ENCODE measurements at regions not wholly inside any gene's neighbourhood (a gene's known extent, or its start where the extent isn't known, plus 50 kb on each side); places are given as distances from the start of the nearest gene placed in this dataset.

GRCh38 chr10:78756604-78757343, 312.0 kb upstream of the ZMIZ1 start:
- H3K9me3 ChIP-seq (ENCODE audit: low read length): no peaks in the 10 kb centered on the region
- H3K36me3 ChIP-seq (ENCODE audit: insufficient read depth, low read length): no peaks in the 10 kb centered on the region
- no peak overlapping the region for H3K27ac ChIP-seq (ENCODE audit: low read depth, low read length, poor library complexity, severe bottlenecking)
- no peaks in the 10 kb centered on the region for H4K20me1 ChIP-seq (ENCODE audit: insufficient read depth, low read length)
- H3K4me3 ChIP-seq (ENCODE audit: low read depth, low read length, poor library complexity, severe bottlenecking): no peak overlapping the region
- H3K4me2 ChIP-seq (ENCODE audit: low read length): no peak overlapping the region
- no peak for TF ChIP-seq EZH2phosphoT487 (IDR thresholded peaks at IDR 0.05; ENCODE audit: borderline replicate concordance, low read depth, low read length)
- TF ChIP-seq, protein P1, sequence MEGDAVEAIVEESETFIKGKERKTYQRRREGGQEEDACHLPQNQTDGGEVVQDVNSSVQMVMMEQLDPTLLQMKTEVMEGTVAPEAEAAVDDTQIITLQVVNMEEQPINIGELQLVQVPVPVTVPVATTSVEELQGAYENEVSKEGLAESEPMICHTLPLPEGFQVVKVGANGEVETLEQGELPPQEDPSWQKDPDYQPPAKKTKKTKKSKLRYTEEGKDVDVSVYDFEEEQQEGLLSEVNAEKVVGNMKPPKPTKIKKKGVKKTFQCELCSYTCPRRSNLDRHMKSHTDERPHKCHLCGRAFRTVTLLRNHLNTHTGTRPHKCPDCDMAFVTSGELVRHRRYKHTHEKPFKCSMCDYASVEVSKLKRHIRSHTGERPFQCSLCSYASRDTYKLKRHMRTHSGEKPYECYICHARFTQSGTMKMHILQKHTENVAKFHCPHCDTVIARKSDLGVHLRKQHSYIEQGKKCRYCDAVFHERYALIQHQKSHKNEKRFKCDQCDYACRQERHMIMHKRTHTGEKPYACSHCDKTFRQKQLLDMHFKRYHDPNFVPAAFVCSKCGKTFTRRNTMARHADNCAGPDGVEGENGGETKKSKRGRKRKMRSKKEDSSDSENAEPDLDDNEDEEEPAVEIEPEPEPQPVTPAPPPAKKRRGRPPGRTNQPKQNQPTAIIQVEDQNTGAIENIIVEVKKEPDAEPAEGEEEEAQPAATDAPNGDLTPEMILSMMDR (conservative IDR thresholded peaks at IDR 0.05; ENCODE audit: low read length): no peak
- H3K79me2 ChIP-seq (ENCODE audit: insufficient read depth, low read depth, low read length): no peaks in the 10 kb centered on the region
- H3K4me1 ChIP-seq (ENCODE audit: insufficient read depth, low read length, poor library complexity, severe bottlenecking): no peaks in the 10 kb centered on the region
- no peaks in the 10 kb centered on the region for H3K9me2 ChIP-seq (ENCODE audit: insufficient read depth, low read length)
- no peak overlapping the region for H2AFZ ChIP-seq (ENCODE audit: low read length)
- intact Hi-C loops (cut with micrococcal nuclease; ENCODE audit: unreplicated experiment): no loop called here
- DNase-seq (ENCODE audit: low spot score): no peak
- no TSS peak for BruUV-seq (replicated peaks)
- ChIA-PET CTCF (ENCODE audit: unreplicated experiment) (no interaction called here), POLR2A (interaction anchor here (0.7 kb wide), 1 partner anchor 874 kb away, joined by 3 read pairs; no protein-coding TSS in a partner anchor)

- TF ChIP-seq, protein P1 (conservative IDR thresholded peaks at IDR 0.05; ENCODE audit: low read length): no peak
- no peak for TF ChIP-seq EZH2phosphoT487 (IDR thresholded peaks at IDR 0.05; ENCODE audit: borderline replicate concordance, low read depth, low read length)
- CTCF ChIA-PET (ENCODE audit: unreplicated experiment): no interaction called here
- no peaks in the 10 kb centered on the region for H4K20me1 ChIP-seq (ENCODE audit: insufficient read depth, low read length)
- POLR2A ChIA-PET: no interaction called here
- intact Hi-C loops (cut with micrococcal nuclease; ENCODE audit: unreplicated experiment): no loop called here
- no peaks in the 10 kb centered on the region for H3K4me1 ChIP-seq (ENCODE audit: insufficient read depth, low read length, poor library complexity, severe bottlenecking)
- no peaks in the 10 kb centered on the region for H3K79me2 ChIP-seq (ENCODE audit: insufficient read depth, low read depth, low read length)
- H3K4me2 ChIP-seq (ENCODE audit: low read length): no peak overlapping the region
- H2AFZ ChIP-seq (ENCODE audit: low read length): no peak overlapping the region
- no peaks in the 10 kb centered on the region for H3K9me2 ChIP-seq (ENCODE audit: insufficient read depth, low read length)
- no peaks in the 10 kb centered on the region for H3K9me3 ChIP-seq (ENCODE audit: low read length)
- DNase-seq (ENCODE audit: low spot score): no peak
- H3K27ac ChIP-seq (ENCODE audit: low read depth, low read length, poor library complexity, severe bottlenecking): no peak overlapping the region
- no peaks in the 10 kb centered on the region for H3K36me3 ChIP-seq (ENCODE audit: insufficient read depth, low read length)
- BruUV-seq (replicated peaks): no TSS peak
- no peak overlapping the region for H3K4me3 ChIP-seq (ENCODE audit: low read depth, low read length, poor library complexity, severe bottlenecking)
These were observed 311.3 kb upstream of the ZMIZ1 start for GRCh38 chr10:78757344-78757925.

GRCh38 chr10:78758176-78758575, 310.6 kb upstream of the ZMIZ1 start:
- no peaks in the 10 kb centered on the region for H4K20me1 ChIP-seq (ENCODE audit: insufficient read depth, low read length)
- BruUV-seq (replicated peaks): no TSS peak

More at GRCh38 chr10:78758176-78758575, 310.6 kb upstream of the ZMIZ1 start:
- DNase-seq (ENCODE audit: low spot score): no peak
- no peak overlapping the region for H3K4me2 ChIP-seq (ENCODE audit: low read length)
- no peaks in the 10 kb centered on the region for H3K9me3 ChIP-seq (ENCODE audit: low read length)
- H3K4me1 ChIP-seq (ENCODE audit: insufficient read depth, low read length, poor library complexity, severe bottlenecking): no peaks in the 10 kb centered on the region
- TF ChIP-seq, protein P1 (conservative IDR thresholded peaks at IDR 0.05; ENCODE audit: low read length): no peak
- no peak for TF ChIP-seq EZH2phosphoT487 (IDR thresholded peaks at IDR 0.05; ENCODE audit: borderline replicate concordance, low read depth, low read length)
- H3K27ac ChIP-seq (ENCODE audit: low read depth, low read length, poor library complexity, severe bottlenecking): no peak overlapping the region
- no peaks in the 10 kb centered on the region for H3K79me2 ChIP-seq (ENCODE audit: insufficient read depth, low read depth, low read length)
- intact Hi-C loops (cut with micrococcal nuclease; ENCODE audit: unreplicated experiment): no loop called here
- no peaks in the 10 kb centered on the region for H3K36me3 ChIP-seq (ENCODE audit: insufficient read depth, low read length)
- ChIA-PET POLR2A (no interaction called here), CTCF (ENCODE audit: unreplicated experiment) (no interaction called here)
- H3K4me3 ChIP-seq (ENCODE audit: low read depth, low read length, poor library complexity, severe bottlenecking): no peak overlapping the region
- H3K9me2 ChIP-seq (ENCODE audit: insufficient read depth, low read length): no peaks in the 10 kb centered on the region
- no peak overlapping the region for H2AFZ ChIP-seq (ENCODE audit: low read length)

Data from OCI-LY7 (cell line).